ENCODE measurements at regions not wholly inside any gene's neighbourhood (a gene's known extent, or its start where the extent isn't known, plus 50 kb on each side); places are given as distances from the start of the nearest gene placed in this dataset.
"Not testable (repeated sequence)": the region's sequence is repeated elsewhere in the genome, so short reads cannot be mapped to it uniquely, and the experiment has no call there.

- no peak overlapping the region for H3K27ac ChIP-seq (ENCODE audit: low read depth, low read length)
- H3K36me3 ChIP-seq (ENCODE audit: control insufficient read depth, insufficient read depth, low read length): no peaks in the 10 kb centered on the region
- no peak overlapping the region for H3K9ac ChIP-seq (ENCODE audit: low read length)
- H3K4me1 ChIP-seq (ENCODE audit: control insufficient read depth, insufficient read depth, low read length): no peaks in the 10 kb centered on the region
- no peak overlapping the region for H3K4me3 ChIP-seq (ENCODE audit: low read length)
- no peaks in the 10 kb centered on the region for H3K27me3 ChIP-seq (ENCODE audit: control insufficient read depth, insufficient read depth, low read length)
These were observed 307.8 kb upstream of the PRKD1 start for GRCh38 chr14:30235485-30235884.

- Histone ChIP-seq H3K27ac (ENCODE audit: low read depth, low read length) (no peak overlapping the region), H3K4me1 (ENCODE audit: control insufficient read depth, insufficient read depth, low read length) (no peaks in the 10 kb centered on the region), H3K9ac (ENCODE audit: low read length) (no peak overlapping the region), H3K4me3 (ENCODE audit: low read length) (no peak overlapping the region), H3K36me3 (ENCODE audit: control insufficient read depth, insufficient read depth, low read length) (no peaks in the 10 kb centered on the region), H3K27me3 (ENCODE audit: control insufficient read depth, insufficient read depth, low read length) (no peaks in the 10 kb centered on the region)
These were observed 311.3 kb upstream of the PRKD1 start for GRCh38 chr14:30238936-30239335.

DNA sequence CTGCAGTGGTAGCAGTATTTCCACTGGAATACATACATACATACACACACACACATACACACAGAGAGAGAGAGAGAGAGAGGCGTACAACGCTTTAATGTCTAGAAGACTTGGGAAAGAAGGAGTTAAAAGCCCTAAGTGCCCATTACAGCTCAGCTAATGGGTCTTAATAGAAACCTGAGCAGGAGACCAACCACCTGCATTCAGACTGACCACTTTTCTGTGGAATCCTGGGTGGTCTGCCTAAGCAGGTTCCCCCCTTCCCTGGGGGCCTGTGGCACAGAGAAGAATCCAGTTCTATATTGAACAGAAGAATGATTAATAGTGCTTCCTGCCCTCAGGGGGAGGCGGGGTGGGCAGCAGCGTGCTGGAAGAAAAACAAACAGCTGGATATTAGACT lies 312.4 kb upstream of the PRKD1 start:
- Histone ChIP-seq H3K9ac (ENCODE audit: low read length) (no peak overlapping the region), H3K4me3 (ENCODE audit: low read length) (no peak overlapping the region), H3K27me3 (ENCODE audit: control insufficient read depth, insufficient read depth, low read length) (no peaks in the 10 kb centered on the region), H3K4me1 (ENCODE audit: control insufficient read depth, insufficient read depth, low read length) (no peaks in the 10 kb centered on the region), H3K27ac (ENCODE audit: low read depth, low read length) (no peak overlapping the region), H3K36me3 (ENCODE audit: control insufficient read depth, insufficient read depth, low read length) (no peaks in the 10 kb centered on the region)

DNA sequence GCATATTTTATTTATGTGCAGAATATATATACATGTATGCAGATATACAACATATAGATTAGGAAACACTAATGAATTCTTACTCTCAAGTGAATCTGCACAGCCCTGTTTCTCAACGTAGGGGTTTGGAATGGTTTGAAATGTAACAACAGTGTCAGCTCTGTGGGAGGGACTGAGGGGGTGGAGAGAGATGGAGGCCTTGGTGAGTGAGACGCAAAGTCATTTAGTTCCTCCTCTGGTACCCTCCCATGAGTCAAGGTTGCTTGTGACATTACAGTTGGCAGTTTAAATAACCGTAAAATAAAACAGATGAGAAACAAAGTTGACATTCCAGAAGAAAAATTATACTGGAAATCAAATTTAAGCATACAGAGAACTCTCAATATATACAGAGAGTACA lies 313.0 kb upstream of the PRKD1 start:
- H3K4me1 ChIP-seq (ENCODE audit: control insufficient read depth, insufficient read depth, low read length): no peaks in the 10 kb centered on the region
- no peak overlapping the region for H3K4me3 ChIP-seq (ENCODE audit: low read length)
- H3K27ac ChIP-seq (ENCODE audit: low read depth, low read length): no peak overlapping the region
- H3K9ac ChIP-seq (ENCODE audit: low read length): no peak overlapping the region
- H3K27me3 ChIP-seq (ENCODE audit: control insufficient read depth, insufficient read depth, low read length): no peaks in the 10 kb centered on the region
- no peaks in the 10 kb centered on the region for H3K36me3 ChIP-seq (ENCODE audit: control insufficient read depth, insufficient read depth, low read length)

DNA sequence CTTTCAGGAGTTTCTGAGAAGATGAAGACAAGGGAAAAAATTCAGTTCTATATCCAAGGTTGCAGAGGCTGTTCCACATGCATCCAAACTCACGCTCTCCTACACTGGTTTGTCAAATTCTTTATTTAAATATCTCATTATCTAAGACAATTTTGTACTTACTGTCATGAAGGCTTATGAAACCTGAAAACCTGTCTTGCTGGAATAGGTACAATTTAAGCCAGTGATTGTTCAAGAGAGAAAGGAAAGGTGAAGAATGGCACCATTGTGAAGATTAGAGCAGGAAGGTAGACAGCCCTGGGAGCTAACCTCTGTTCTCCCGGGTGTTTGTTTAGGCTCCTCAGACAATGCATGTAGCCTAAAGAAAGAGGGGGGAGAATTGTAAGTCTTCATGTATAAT lies 315.1 kb upstream of the PRKD1 start:
- H3K9ac ChIP-seq (ENCODE audit: low read length): no peak overlapping the region
- H3K36me3 ChIP-seq (ENCODE audit: control insufficient read depth, insufficient read depth, low read length): no peaks in the 10 kb centered on the region
- H3K27ac ChIP-seq (ENCODE audit: low read depth, low read length): no peak overlapping the region
- H3K27me3 ChIP-seq (ENCODE audit: control insufficient read depth, insufficient read depth, low read length): no peaks in the 10 kb centered on the region
- H3K4me3 ChIP-seq (ENCODE audit: low read length): no peak overlapping the region
- H3K4me1 ChIP-seq (ENCODE audit: control insufficient read depth, insufficient read depth, low read length): no peaks in the 10 kb centered on the region

DNA sequence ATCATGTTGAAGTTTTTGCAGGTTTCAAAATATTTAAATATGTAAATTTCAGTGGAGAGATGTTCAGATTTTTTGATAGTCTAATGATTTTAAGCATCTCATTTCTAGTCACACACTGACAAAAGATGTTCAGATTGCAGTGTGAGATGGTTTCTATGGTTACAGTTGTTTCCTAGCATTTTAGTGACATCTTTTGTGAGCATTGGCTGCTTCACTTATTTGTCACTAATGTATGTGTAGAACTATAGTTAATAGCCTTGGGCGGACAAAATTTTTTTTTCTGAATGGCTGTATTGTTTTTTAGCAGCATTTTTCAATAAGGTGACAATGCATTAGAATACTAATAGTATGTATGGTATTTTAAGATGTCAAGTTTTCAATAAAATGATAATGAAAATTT lies 315.6 kb upstream of the PRKD1 start:
- H3K9ac ChIP-seq (ENCODE audit: low read length): no peak overlapping the region
- no peaks in the 10 kb centered on the region for H3K27me3 ChIP-seq (ENCODE audit: control insufficient read depth, insufficient read depth, low read length)
- H3K36me3 ChIP-seq (ENCODE audit: control insufficient read depth, insufficient read depth, low read length): no peaks in the 10 kb centered on the region
- no peaks in the 10 kb centered on the region for H3K4me1 ChIP-seq (ENCODE audit: control insufficient read depth, insufficient read depth, low read length)
- H3K27ac ChIP-seq (ENCODE audit: low read depth, low read length): no peak overlapping the region
- H3K4me3 ChIP-seq (ENCODE audit: low read length): no peak overlapping the region

- no peaks in the 10 kb centered on the region for H3K27me3 ChIP-seq (ENCODE audit: control insufficient read depth, insufficient read depth, low read length)
- H3K27ac ChIP-seq (ENCODE audit: low read depth, low read length): no peak overlapping the region
- no peaks in the 10 kb centered on the region for H3K4me1 ChIP-seq (ENCODE audit: control insufficient read depth, insufficient read depth, low read length)
- no peaks in the 10 kb centered on the region for H3K36me3 ChIP-seq (ENCODE audit: control insufficient read depth, insufficient read depth, low read length)
- H3K9ac ChIP-seq (ENCODE audit: low read length): no peak overlapping the region
- no peak overlapping the region for H3K4me3 ChIP-seq (ENCODE audit: low read length)
These were observed 315.2 kb upstream of the G2E3 start for GRCh38 chr14:30243805-30244204.

GRCh38 chr14:30244348-30244747 lies 314.6 kb upstream of the G2E3 start:
- H3K4me3 ChIP-seq (ENCODE audit: low read length); H3K4me1 ChIP-seq (ENCODE audit: control insufficient read depth, insufficient read depth, low read length); H3K27me3 ChIP-seq (ENCODE audit: control insufficient read depth, insufficient read depth, low read length); H3K36me3 ChIP-seq (ENCODE audit: control insufficient read depth, insufficient read depth, low read length); H3K27ac ChIP-seq (ENCODE audit: low read depth, low read length); H3K9ac ChIP-seq (ENCODE audit: low read length): not testable (repeated sequence)

DNA sequence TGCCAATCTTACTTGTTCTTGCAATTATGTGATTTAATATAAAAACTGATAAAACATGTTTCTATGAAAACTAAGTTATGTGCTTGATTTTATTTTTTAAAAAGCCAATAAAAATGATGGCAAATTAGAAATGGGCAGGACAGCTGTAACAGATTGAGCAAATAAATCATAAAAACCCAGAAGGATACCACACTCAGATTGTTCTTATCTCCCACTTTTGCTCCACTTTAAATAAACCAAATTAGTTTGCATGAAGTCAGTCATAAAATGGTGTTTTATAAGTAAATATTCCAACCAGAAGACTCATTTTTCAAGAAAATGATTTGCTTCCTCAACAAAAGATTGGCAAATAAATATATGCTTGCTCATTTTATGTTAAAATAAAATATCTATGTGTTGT lies 307.9 kb upstream of the G2E3 start:
- Histone ChIP-seq H3K36me3 (ENCODE audit: control insufficient read depth, insufficient read depth, low read length) (no peaks in the 10 kb centered on the region), H3K9ac (ENCODE audit: low read length) (no peak overlapping the region), H3K4me3 (ENCODE audit: low read length) (no peak overlapping the region), H3K27me3 (ENCODE audit: control insufficient read depth, insufficient read depth, low read length) (no peaks in the 10 kb centered on the region), H3K4me1 (ENCODE audit: control insufficient read depth, insufficient read depth, low read length) (no peaks in the 10 kb centered on the region), H3K27ac (ENCODE audit: low read depth, low read length) (no peak overlapping the region)

- Histone ChIP-seq H3K27ac (ENCODE audit: low read depth, low read length) (no peak overlapping the region), H3K4me1 (ENCODE audit: control insufficient read depth, insufficient read depth, low read length) (no peaks in the 10 kb centered on the region), H3K36me3 (ENCODE audit: control insufficient read depth, insufficient read depth, low read length) (no peaks in the 10 kb centered on the region), H3K9ac (ENCODE audit: low read length) (no peak overlapping the region), H3K27me3 (ENCODE audit: control insufficient read depth, insufficient read depth, low read length) (no peaks in the 10 kb centered on the region), H3K4me3 (ENCODE audit: low read length) (no peak overlapping the region)
These were observed 307.3 kb upstream of the G2E3 start for GRCh38 chr14:30251557-30252100.

DNA sequence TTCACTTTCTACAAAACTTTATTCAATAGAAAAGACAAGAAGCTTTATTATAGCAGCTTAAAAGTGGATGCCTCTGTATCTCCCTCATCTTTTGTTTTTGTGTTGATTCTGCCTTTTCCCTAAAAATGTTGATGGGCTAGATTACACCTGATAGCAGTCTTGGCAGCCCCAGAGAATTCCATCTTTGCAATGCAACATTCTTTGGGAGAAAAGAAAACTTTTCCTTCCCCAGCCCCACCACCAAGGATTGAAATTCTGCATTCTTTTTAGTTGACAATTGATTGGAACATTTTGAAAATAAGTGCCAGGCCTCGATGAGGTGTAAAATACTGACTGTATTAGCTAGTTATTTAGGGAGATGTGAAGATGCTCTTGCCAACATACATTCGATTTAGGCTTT lies 306.8 kb upstream of the G2E3 start:
- H3K27ac ChIP-seq (ENCODE audit: low read depth, low read length): no peak overlapping the region
- H3K4me3 ChIP-seq (ENCODE audit: low read length): no peak overlapping the region
- H3K4me1 ChIP-seq (ENCODE audit: control insufficient read depth, insufficient read depth, low read length): no peaks in the 10 kb centered on the region
- no peaks in the 10 kb centered on the region for H3K27me3 ChIP-seq (ENCODE audit: control insufficient read depth, insufficient read depth, low read length)
- H3K36me3 ChIP-seq (ENCODE audit: control insufficient read depth, insufficient read depth, low read length): no peaks in the 10 kb centered on the region
- H3K9ac ChIP-seq (ENCODE audit: low read length): no peak overlapping the region

- Histone ChIP-seq H3K27ac (ENCODE audit: low read depth, low read length) (no peak overlapping the region), H3K4me1 (ENCODE audit: control insufficient read depth, insufficient read depth, low read length) (no peaks in the 10 kb centered on the region), H3K4me3 (ENCODE audit: low read length) (no peak overlapping the region), H3K9ac (ENCODE audit: low read length) (no peak overlapping the region), H3K27me3 (ENCODE audit: control insufficient read depth, insufficient read depth, low read length) (no peaks in the 10 kb centered on the region), H3K36me3 (ENCODE audit: control insufficient read depth, insufficient read depth, low read length) (no peaks in the 10 kb centered on the region)
These were observed 305.9 kb upstream of the G2E3 start for GRCh38 chr14:30252783-30253674.

DNA sequence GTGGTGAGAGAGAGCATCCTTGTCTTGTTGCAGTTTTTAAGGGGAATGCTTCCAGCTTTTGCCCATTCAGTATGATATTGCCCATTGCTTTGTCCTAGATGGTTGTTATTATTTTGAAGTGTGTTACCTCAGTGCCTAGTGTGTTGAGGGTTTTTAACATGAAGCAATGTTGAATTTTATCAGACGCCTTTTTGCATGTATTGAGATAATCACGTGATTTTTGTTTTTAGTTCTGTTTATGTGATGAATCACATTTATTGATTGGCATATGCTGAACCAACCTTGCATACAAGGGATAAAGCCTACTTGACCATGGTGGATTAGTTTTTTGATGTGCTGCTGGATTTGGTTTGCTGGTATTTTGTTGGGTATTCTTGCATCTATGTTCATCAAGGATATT lies 302.3 kb upstream of the G2E3 start:
- Histone ChIP-seq H3K27ac (ENCODE audit: low read depth, low read length) (no peak overlapping the region), H3K36me3 (ENCODE audit: control insufficient read depth, insufficient read depth, low read length) (no peaks in the 10 kb centered on the region), H3K4me1 (ENCODE audit: control insufficient read depth, insufficient read depth, low read length) (no peaks in the 10 kb centered on the region), H3K4me3 (ENCODE audit: low read length) (no peak overlapping the region), H3K27me3 (ENCODE audit: control insufficient read depth, insufficient read depth, low read length) (no peaks in the 10 kb centered on the region), H3K9ac (ENCODE audit: low read length) (no peak overlapping the region)
